HG02610 (cell line): ENCODE measurements at regions not wholly inside any gene's neighbourhood (a gene's known extent, or its start where the extent isn't known, plus 50 kb on each side); places are given as distances from the start of the nearest gene placed in this dataset.
"Not testable (repeated sequence)": the region's sequence is repeated elsewhere in the genome, so short reads cannot be mapped to it uniquely, and the experiment has no call there.

ENCODE experiments used
- ATAC-seq: cut with Tn5 transposase; IDR thresholded peaks from one replicate; pipeline ENCODE4 v1.9.1; 2021; ENCODE audit warnings: mild to moderate bottlenecking, moderate library complexity; ENCODE audit not compliant: unreplicated experiment

- ATAC-seq = no peak
Measured at GRCh38 chr9:107842530-107842929, 353.0 kb upstream of the KLF4 start.

- no peak for ATAC-seq
Measured at GRCh38 chr9:107841076-107841475, 351.5 kb upstream of the KLF4 start.

GRCh38 chr9:107839371-107839770 is 349.8 kb upstream of the KLF4 start:
- no peak for ATAC-seq

GRCh38 chr9:107838766-107839165 is 349.2 kb upstream of the KLF4 start:
- no peak for ATAC-seq

DNA sequence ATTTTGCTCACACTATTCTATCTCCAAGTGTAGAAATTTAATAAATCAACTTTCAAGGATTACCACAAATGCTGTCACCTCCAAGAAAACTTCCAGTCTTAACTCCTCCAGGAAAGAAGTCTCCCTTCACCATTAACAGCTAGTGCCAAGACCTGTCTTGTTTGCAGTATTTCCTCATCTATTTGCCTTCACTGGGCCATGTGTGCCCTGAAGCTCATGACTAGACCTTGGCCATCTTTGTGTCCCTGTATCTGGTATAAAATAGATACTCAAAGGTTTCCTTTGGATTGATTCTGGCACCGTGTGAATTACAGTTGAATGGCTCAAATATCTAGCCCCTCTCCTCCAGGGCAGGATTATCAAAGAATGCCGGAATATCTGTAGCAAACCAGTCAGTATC is 346.7 kb upstream of the KLF4 start:
- ATAC-seq = no peak

DNA sequence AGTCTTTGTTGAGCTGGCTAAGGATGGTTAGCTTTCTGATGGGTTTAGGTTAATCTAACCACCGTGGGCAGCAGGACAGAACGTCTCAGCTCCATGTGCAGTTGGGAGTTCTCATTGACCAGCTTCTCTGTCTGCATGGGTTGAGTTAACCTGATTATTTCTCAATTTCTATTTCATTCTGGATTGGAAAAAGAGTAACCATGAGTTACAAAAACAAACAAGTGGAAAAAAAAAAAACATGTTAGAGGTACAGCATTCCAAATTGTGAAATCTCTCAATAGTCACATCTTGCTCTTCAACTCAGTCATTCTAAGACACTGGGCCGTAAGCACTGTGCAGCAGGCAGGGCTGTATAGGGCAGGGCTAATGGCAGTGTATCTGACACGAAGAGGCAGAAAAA is 343.7 kb upstream of the KLF4 start:
- ATAC-seq = no peak

- no peak for ATAC-seq
Measured at GRCh38 chr9:107832871-107833270, 343.3 kb upstream of the KLF4 start.

DNA sequence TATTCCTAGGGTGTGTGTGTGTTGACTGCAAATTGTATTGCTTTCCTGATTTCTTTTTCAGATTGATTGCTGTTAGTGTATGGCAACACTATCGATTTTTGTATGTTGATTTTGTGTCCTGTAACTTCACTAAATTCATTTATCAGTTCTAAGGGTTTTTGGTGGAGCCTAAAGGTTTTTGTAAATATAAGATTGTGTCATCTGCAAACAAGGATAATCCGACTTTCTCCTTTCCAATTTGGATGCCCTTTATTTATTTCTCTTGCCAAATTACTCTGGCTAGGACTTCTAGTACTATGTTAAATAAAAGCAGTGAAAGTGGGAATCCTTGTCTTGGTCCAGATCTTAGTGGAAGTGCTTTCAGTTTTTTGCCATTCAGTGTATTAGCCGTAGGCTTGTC is 340.9 kb upstream of the KLF4 start:
- no peak for ATAC-seq

GRCh38 chr9:107827884-107828283 is 338.3 kb upstream of the KLF4 start:
- ATAC-seq = no peak

DNA sequence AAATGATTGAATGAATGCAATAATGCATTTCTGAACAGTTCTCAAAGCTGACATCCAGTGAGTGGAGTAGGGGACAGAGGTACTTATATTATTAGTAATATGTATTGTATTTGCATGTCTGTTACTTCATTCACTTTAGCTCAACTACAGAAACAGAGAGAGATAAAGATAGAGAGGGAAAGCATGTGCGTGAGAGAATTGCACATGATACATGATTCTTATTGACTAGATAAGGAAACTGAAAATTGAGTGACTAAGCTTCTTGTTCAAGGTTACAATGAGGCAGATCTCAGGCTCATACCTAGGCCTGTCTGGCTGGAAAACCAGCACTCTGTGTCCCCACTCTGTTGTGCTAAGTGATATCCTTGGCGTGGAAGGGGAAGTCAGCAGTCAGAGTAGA is 337.7 kb upstream of the KLF4 start:
- peak; percentile 73 for ATAC-seq

GRCh38 chr9:107826688-107826983 is 337.1 kb upstream of the KLF4 start:
- not testable (repeated sequence) for ATAC-seq

GRCh38 chr9:107824556-107824955 is 335.0 kb upstream of the KLF4 start:
- ATAC-seq = no peak

DNA sequence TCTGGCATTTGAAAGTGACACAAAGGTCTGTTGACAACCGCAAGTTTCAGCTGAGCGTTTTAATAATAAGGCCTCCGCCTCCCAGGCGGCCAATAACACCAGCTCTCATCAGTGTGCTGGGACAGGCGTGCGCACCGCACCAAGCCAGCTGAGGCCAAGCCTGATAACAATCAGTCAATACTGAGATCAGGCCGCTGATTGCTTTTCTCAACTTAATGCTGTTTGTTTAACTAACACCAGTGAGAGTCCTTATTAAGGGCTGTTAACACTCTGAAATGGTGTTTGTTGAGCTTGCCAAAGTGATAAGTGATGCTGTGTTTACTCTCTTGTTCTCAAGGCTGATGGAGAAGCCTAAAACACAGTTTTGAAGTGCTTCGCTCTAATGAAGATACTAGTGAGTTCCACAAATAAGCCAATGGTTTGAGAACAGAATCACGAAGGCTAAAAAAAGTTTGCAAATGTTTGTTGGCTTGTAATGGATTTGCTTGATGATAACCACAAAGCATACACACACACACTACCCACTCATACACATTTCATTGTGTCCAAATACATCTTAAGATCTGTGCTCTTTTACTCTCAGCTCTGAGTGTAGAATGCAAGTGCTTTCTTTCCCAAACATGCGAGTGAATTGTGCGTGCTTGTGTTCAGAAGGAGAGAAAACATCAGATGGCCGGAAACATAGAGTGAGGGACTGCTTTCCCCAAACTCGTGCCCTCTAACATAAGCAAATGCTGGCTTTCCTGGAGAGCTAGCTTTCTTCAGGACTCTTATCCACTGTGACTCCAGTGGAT is 330.4 kb upstream of the KLF4 start:
- ATAC-seq = no peak

DNA sequence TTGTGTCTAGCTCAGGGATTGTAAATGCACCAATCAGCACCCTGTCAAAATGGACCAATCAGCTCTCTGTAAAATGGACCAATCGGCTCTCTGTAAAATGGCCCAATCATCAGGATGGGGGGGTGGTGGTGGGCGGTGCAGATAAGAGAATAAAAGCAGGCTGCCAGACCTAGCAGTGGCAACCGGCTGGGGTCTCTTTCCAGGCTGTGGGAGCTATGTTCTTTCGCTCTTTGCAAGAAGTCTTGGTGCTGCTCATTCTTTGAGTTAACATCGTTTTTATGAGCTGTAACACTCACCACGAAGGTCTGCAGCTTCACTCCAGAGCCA is 328.9 kb upstream of the KLF4 start:
- not testable (repeated sequence) for ATAC-seq

GRCh38 chr9:107817595-107818502 is 328.3 kb upstream of the KLF4 start:
- ATAC-seq = not testable (repeated sequence)

DNA sequence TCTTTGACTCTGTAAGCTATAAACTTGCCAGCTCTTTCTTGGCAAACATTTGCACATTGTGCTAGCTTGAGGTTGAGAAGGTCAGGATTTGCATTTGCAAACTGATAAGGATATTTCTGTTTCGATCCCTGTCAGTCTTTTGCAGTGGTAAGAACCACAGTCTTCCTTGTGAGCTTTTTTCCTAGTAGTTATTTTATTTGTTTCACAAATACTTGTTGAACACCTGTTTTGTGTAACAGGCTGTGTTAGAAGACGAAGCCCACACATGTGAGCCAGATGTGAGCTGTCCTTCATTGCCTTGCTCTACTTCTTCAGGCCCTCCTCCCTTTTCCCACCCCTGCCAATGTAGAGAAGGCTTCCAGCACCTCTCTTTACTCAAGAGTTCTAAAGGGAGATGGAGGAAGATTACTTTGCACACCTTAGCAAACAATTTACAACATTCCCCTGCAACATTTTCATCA is 327.0 kb upstream of the KLF4 start:
- ATAC-seq = no peak

- ATAC-seq = no peak
Measured at GRCh38 chr9:107815782-107816560, 326.4 kb upstream of the KLF4 start.

GRCh38 chr9:107813287-107813686 is 323.7 kb upstream of the KLF4 start:
- ATAC-seq = no peak

- ATAC-seq = no peak
Measured at GRCh38 chr9:107810461-107810961, 320.9 kb upstream of the KLF4 start.

DNA sequence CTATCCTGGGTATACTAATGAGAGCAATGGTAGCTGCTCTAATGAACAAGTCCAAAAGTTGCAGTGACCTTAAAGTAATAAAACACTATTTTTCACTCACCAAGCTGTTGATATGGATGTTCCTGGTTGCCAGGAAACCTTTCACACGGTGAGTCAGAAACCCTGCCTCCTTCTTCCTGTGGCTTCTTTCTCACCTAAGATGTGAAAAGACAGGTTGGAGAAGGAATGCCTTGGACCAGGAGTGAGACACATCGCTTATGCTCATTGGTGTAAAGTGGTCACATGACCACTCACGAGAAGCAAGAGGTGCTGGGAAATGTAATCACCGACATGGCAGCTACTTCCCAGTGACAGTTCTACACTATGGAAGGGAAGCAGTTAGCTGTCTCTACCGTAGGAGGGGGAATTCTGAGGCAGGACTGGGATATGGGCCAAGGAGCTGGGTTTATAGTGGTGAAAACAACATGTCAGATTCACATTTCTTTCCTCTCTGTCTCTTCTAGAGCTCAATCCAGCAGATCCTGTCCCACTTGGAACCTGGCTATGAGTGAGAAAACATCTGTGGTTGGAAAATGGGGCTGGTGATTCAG is 320.4 kb upstream of the KLF4 start:
- ATAC-seq = no peak

DNA sequence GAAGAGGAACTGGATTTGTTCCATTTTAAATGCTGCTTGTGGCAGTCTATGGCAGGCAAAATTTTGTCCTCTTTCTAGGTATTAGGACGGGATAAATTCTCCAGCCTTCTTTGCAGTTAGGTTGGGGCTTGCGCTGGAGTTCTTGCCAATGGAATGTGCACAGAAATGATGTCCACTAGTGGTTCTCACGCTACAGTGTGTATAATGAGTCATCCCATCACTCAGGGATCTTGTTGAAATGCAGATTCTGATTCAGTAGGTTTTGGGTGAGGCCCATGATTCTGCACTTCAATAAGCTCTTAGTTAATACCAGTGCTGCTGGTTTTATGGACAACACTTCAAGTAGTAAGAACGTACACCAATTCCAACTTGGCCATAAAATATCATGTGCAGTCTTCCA is 317.6 kb upstream of the KLF4 start:
- ATAC-seq = no peak
